CD4-positive, alpha-beta T cell (primary cell): ENCODE measurements at regions not wholly inside any gene's neighbourhood (a gene's known extent, or its start where the extent isn't known, plus 50 kb on each side); places are given as distances from the start of the nearest gene placed in this dataset.

Experiments
- ATAC-seq: fragments of 200-7000 bp; cut with Tn5 transposase; one replicate; pipeline ENCODE4 v1.10.0; 2022; ENCODE audit warnings: mild to moderate bottlenecking; ENCODE audit not compliant: poor library complexity
- CTCF ChIA-PET: fragments of 350-600 bp; sonication (Branson Sonifier 250); formaldehyde crosslinking; loops from one replicate; lab custom pipeline; 2021; ENCODE audit warnings: antibody characterized with exemption, inconsistent platforms; lab: Charles Lee
- POLR2A ChIA-PET: fragments of 350-600 bp; sonication (Branson Sonifier 250); formaldehyde crosslinking; loops from one replicate; lab custom pipeline; 2021; ENCODE audit warnings: antibody characterized with exemption, inconsistent platforms; lab: Charles Lee
- DNase-seq, 14 experiments: peaks; one replicate each; pipeline ENCODE4 v3.0.0-alpha.2; 2013 to 2020; ENCODE audit warnings: mixed read lengths in 2 of 14
- H3K27ac ChIP-seq, 2 donors: one replicate each; pipeline versions ENCODE4 v1.5.1 to v1.7.0; 2013; ENCODE audit warnings: low read length in 2 of 2, low read depth in 1 of 2, mild to moderate bottlenecking in 1 of 2
- H3K27me3 ChIP-seq, 2 experiments: 1 replicate in 1 of 2; 2 replicates in 1 of 2; pipeline versions ENCODE4 v1.6.1 to v1.7.0; 2013; ENCODE audit warnings: low read length in 2 of 2, control low read depth in 1 of 2, mild to moderate bottlenecking in 1 of 2, moderate library complexity in 1 of 2; ENCODE audit not compliant: insufficient read depth in 2 of 2, control insufficient read depth in 1 of 2
- H3K36me3 ChIP-seq: one replicate; pipeline ENCODE4 v1.6.1; 2013; ENCODE audit warnings: low read length, control low read depth; ENCODE audit not compliant: insufficient read depth
- H3K4me1 ChIP-seq: one replicate; pipeline ENCODE4 v1.6.1; 2013; ENCODE audit warnings: low read length, control low read depth; ENCODE audit not compliant: insufficient read depth
- H3K4me3 ChIP-seq: one replicate; pipeline ENCODE4 v1.5.1; 2013; ENCODE audit warnings: mild to moderate bottlenecking, low read length, moderate library complexity
- H3K9me3 ChIP-seq, 2 experiments: 1 replicate in 1 of 2; 2 replicates in 1 of 2; pipeline versions ENCODE4 v1.6.1 to v1.7.0; 2013; ENCODE audit warnings: low read length in 2 of 2, mild to moderate bottlenecking in 2 of 2, control low read depth in 1 of 2, moderate library complexity in 1 of 2; ENCODE audit not compliant: control insufficient read depth in 1 of 2, insufficient read depth in 1 of 2
- H3K27ac Mint-ChIP-seq: one replicate; pipeline ENCODE4 v1.8.0; 2020; ENCODE audit warnings: mixed read lengths
- H3K27me3 Mint-ChIP-seq: one replicate; pipeline ENCODE4 v1.8.0; 2021; ENCODE audit warnings: mixed read lengths
- H3K36me3 Mint-ChIP-seq: one replicate; pipeline ENCODE4 v1.8.0; 2021; ENCODE audit warnings: low read depth, mixed read lengths
- H3K4me1 Mint-ChIP-seq: one replicate; pipeline ENCODE4 v1.8.0; 2021; ENCODE audit warnings: low read depth, mixed read lengths
- H3K4me3 Mint-ChIP-seq: one replicate; pipeline ENCODE4 v1.8.0; 2020; ENCODE audit warnings: mild to moderate bottlenecking, mixed read lengths
- H3K9me3 Mint-ChIP-seq: one replicate; pipeline ENCODE4 v1.8.0; 2020; ENCODE audit warnings: mixed read lengths
- CTCF ChIP-seq: fragments of 200-600 bp; IDR thresholded peaks from one replicate; pipeline ENCODE4 v1.8.0; 2022; ENCODE audit warnings: antibody characterized with exemption, mild to moderate bottlenecking
- intact Hi-C, 2 experiments: fragments of 100-400 bp; cut with DNase I in 1 of 2; cut with micrococcal nuclease in 1 of 2; formaldehyde crosslinking; loops; one replicate each; pipeline versions ENCODE4 v1.15.1 to v1.9.0; 2023 to 2025; cut with DNase I, micrococcal nuclease

- no peaks in the 10 kb centered on the region for H3K36me3 ChIP-seq
- Mint-ChIP-seq H3K9me3 (peaks cover 2% of the 10 kb centered on the region), H3K4me1 (no peaks in the 10 kb centered on the region), H3K36me3 (no peaks in the 10 kb centered on the region), H3K27me3 (no peaks in the 10 kb centered on the region), H3K27ac (no peak overlapping the region), H3K4me3 (no peak overlapping the region)
- no peaks in the 10 kb centered on the region for H3K27me3 ChIP-seq
- CTCF ChIA-PET = no interaction called here
- POLR2A ChIA-PET = no interaction called here
- H3K4me1 ChIP-seq = no peaks in the 10 kb centered on the region
- no peak for ATAC-seq
- intact Hi-C loops = no loop called here
- H3K4me3 ChIP-seq = no peak overlapping the region
- DNase-seq = no peak
- TF ChIP-seq CTCF = no peak
- no peaks in the 10 kb centered on the region for H3K9me3 ChIP-seq
- no peak overlapping the region for H3K27ac ChIP-seq
Observed at GRCh38 chr11:26904801-26905200, 89.1 kb upstream of the FIBIN start.

- Histone ChIP-seq H3K4me3 (no peak overlapping the region), H3K27me3 (no peaks in the 10 kb centered on the region), H3K27ac (no peak overlapping the region), H3K36me3 (no peaks in the 10 kb centered on the region), H3K9me3 (no peaks in the 10 kb centered on the region), H3K4me1 (no peaks in the 10 kb centered on the region)
- Mint-ChIP-seq H3K27me3 (no peaks in the 10 kb centered on the region), H3K4me3 (no peak overlapping the region), H3K36me3 (no peaks in the 10 kb centered on the region), H3K9me3 (peaks cover 2% of the 10 kb centered on the region), H3K4me1 (no peaks in the 10 kb centered on the region), H3K27ac (no peak overlapping the region)
- intact Hi-C loops = no loop called here
- CTCF ChIA-PET = no interaction called here
- no peak for TF ChIP-seq CTCF
- DNase-seq = no peak
- ATAC-seq = no peak
- POLR2A ChIA-PET = no interaction called here
Observed at GRCh38 chr11:26905368-26905767, 88.5 kb upstream of the FIBIN start.

GRCh38 chr11:26909515-26909914 lies 84.4 kb upstream of the FIBIN start:
- no peak overlapping the region for H3K27ac Mint-ChIP-seq
- no peaks in the 10 kb centered on the region for H3K36me3 Mint-ChIP-seq
- Histone ChIP-seq H3K4me3 (no peak overlapping the region), H3K9me3 (no peaks in the 10 kb centered on the region), H3K36me3 (no peaks in the 10 kb centered on the region), H3K4me1 (no peaks in the 10 kb centered on the region), H3K27ac (no peak overlapping the region), H3K27me3 (no peaks in the 10 kb centered on the region)
- DNase-seq = no peak
- no peaks in the 10 kb centered on the region for H3K4me1 Mint-ChIP-seq
- POLR2A ChIA-PET = no interaction called here
- peaks cover 6% of the 10 kb centered on the region for H3K9me3 Mint-ChIP-seq
- no peak for TF ChIP-seq CTCF
- CTCF ChIA-PET = no interaction called here
- no peak for ATAC-seq
- no peaks in the 10 kb centered on the region for H3K27me3 Mint-ChIP-seq
- no peak overlapping the region for H3K4me3 Mint-ChIP-seq
- intact Hi-C loops = no loop called here
